Osteoblast (primary cell): ENCODE measurements at regions not wholly inside any gene's neighbourhood (a gene's known extent, or its start where the extent isn't known, plus 50 kb on each side); places are given as distances from the start of the nearest gene placed in this dataset.

Source experiments
- DNase-seq: peaks from one replicate; pipeline ENCODE4 v3.0.0; 2011; ENCODE audit warnings: low spot score, mixed read lengths; ENCODE audit not compliant: insufficient read length; ENCODE audit errors: missing footprints
- H2AFZ ChIP-seq: 2 replicates; pipeline ENCODE4 v1.6.0; 2011; ENCODE audit warnings: mild to moderate bottlenecking, low read length
- H3K27ac ChIP-seq: 2 replicates; pipeline ENCODE4 v1.5.1; 2011; ENCODE audit warnings: mild to moderate bottlenecking, low read depth, low read length, moderate library complexity
- H3K27me3 ChIP-seq: 2 replicates; pipeline ENCODE4 v1.6.0; 2012; ENCODE audit warnings: mild to moderate bottlenecking, control low read depth, inconsistent platforms, low read length, moderate library complexity; ENCODE audit not compliant: insufficient read depth
- H3K36me3 ChIP-seq: 2 replicates; pipeline ENCODE4 v1.5.1; 2011; ENCODE audit warnings: mild to moderate bottlenecking, low read length, control low read depth, moderate library complexity; ENCODE audit not compliant: insufficient read depth
- H3K4me1 ChIP-seq: 2 replicates; pipeline ENCODE4 v1.5.1; 2011; ENCODE audit warnings: mild to moderate bottlenecking, low read length, control low read depth, moderate library complexity; ENCODE audit not compliant: insufficient read depth
- H3K4me2 ChIP-seq: 2 replicates; pipeline ENCODE4 v1.6.0; 2011; ENCODE audit warnings: mild to moderate bottlenecking, low read length; ENCODE audit not compliant: insufficient read depth
- H3K4me3 ChIP-seq: fragments of 200-600 bp; sonication (generic); 3 replicates; pipeline ENCODE4 v1.5.1; 2012; ENCODE audit warnings: mild to moderate bottlenecking, low read length, inconsistent platforms; ENCODE audit not compliant: insufficient read depth
- H3K79me2 ChIP-seq: 2 replicates; pipeline ENCODE4 v1.6.0; 2012; ENCODE audit warnings: mild to moderate bottlenecking, low read length, control low read depth, inconsistent platforms; ENCODE audit not compliant: insufficient read depth
- H3K9me3 ChIP-seq: 2 replicates; pipeline ENCODE4 v1.5.1; 2011; ENCODE audit warnings: low read depth, low read length, control low read depth
- H4K20me1 ChIP-seq: 2 replicates; pipeline ENCODE4 v1.6.0; 2012; ENCODE audit warnings: mild to moderate bottlenecking, low read length, control low read depth; ENCODE audit not compliant: insufficient read depth
- TF ChIP-seq, protein P1 (sequence below): IDR thresholded peaks from 2 replicates; pipeline ENCODE4 v1.5.1; 2011; ENCODE audit warnings: mild to moderate bottlenecking, low read depth, low read length, moderate library complexity; ENCODE audit errors: extremely low read depth

DNA sequence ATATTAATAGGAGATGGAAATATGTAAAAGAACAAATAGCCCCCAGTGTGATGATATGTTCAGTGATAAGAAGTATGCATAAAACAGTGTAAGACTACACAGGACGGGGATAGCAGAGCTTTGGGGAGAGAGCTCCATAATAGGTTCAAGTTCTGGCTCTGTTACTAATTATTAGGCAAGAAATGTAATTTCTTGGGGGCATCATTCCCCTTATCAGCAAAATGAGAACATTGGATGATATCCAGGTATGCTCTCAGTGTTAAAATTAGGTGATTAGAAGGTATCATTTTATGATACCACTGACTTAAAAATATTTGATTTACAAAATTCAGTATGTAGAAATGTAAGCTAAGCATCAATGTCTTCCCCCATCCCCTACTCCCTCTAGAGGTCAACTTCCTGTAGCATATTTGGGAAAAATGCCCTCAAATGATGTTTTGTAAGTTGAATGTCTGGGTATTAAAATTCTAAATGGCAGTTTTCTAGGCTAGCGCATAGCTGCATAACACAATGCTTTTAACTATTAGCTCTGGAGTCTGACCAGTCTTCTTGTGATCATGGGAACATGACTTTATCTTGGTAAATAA, 585.7 kb upstream of the CAMK1G start:
- no peaks in the 10 kb centered on the region for H3K27me3 ChIP-seq
- TF ChIP-seq, protein P1, sequence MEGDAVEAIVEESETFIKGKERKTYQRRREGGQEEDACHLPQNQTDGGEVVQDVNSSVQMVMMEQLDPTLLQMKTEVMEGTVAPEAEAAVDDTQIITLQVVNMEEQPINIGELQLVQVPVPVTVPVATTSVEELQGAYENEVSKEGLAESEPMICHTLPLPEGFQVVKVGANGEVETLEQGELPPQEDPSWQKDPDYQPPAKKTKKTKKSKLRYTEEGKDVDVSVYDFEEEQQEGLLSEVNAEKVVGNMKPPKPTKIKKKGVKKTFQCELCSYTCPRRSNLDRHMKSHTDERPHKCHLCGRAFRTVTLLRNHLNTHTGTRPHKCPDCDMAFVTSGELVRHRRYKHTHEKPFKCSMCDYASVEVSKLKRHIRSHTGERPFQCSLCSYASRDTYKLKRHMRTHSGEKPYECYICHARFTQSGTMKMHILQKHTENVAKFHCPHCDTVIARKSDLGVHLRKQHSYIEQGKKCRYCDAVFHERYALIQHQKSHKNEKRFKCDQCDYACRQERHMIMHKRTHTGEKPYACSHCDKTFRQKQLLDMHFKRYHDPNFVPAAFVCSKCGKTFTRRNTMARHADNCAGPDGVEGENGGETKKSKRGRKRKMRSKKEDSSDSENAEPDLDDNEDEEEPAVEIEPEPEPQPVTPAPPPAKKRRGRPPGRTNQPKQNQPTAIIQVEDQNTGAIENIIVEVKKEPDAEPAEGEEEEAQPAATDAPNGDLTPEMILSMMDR: peak; percentile 34
- H3K27ac ChIP-seq: no peak overlapping the region
- DNase-seq: no peak
- H3K4me3 ChIP-seq: no peak overlapping the region
- H2AFZ ChIP-seq: no peak overlapping the region
- no peaks in the 10 kb centered on the region for H4K20me1 ChIP-seq
- H3K4me2 ChIP-seq: no peak overlapping the region
- H3K9me3 ChIP-seq: no peaks in the 10 kb centered on the region
- H3K79me2 ChIP-seq: no peaks in the 10 kb centered on the region
- no peaks in the 10 kb centered on the region for H3K36me3 ChIP-seq
- H3K4me1 ChIP-seq: no peaks in the 10 kb centered on the region

DNA sequence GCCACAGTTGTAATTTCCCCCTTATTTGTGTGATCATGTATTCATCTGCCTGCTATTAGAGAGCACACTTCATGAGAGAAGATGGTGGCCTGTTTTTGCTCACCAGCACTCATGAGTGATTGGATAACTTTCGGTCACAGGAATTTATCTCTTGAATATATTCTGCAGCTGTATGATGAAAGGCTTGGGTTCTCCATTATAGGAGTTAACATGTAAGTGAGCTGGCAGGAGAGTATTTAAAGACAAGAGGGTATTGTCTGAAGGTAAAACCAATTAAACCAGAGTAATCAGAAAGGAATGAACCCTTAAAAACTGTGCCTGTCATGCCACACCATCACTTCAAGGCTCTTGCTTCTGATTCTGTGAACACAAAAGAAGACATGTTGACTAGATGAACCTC, 574.9 kb upstream of the CAMK1G start:
- no peak overlapping the region for H3K4me2 ChIP-seq
- no peaks in the 10 kb centered on the region for H3K27me3 ChIP-seq
- DNase-seq: no peak
- no peak overlapping the region for H2AFZ ChIP-seq
- H3K4me1 ChIP-seq: no peaks in the 10 kb centered on the region
- no peaks in the 10 kb centered on the region for H3K79me2 ChIP-seq
- no peaks in the 10 kb centered on the region for H3K36me3 ChIP-seq
- H4K20me1 ChIP-seq: no peaks in the 10 kb centered on the region
- H3K9me3 ChIP-seq: no peaks in the 10 kb centered on the region
- H3K4me3 ChIP-seq: no peak overlapping the region
- TF ChIP-seq, protein P1: no peak
- no peak overlapping the region for H3K27ac ChIP-seq

DNA sequence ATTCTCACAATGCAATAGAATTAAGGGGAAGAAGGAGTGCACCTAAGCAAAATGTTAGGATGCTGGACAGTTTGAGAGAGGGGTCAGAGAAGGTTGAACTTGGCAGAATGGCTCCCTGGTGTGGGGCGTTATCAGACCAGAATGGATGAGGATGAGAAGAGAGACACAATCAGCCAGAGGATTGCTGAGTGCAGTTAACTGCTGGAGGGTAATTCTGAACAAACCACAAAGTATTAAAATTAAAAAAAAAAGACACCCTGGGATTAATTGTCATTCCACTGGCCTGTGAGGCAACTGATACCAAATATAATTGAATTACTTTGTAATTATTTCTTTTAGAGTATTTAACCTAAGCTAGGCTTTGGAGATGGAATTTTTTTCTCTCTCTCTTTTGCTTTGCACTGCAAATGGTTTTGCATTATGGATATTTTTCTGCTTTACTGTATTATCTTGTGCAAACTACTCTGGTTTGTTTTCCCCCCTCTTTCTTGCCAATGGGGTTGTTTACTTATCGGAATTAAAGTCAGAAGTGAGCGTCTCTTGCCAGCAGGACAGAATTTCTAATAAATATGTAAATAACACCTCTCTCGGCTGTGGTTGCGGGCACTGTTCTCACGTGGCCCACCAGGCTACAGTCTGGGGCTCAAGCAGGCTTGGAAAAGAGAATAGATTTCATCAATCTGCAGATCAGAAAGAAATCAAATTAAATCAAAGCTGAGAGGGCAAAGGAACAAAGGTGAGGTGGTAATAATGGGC, 572.9 kb upstream of the CAMK1G start:
- no peaks in the 10 kb centered on the region for H3K79me2 ChIP-seq
- H2AFZ ChIP-seq: no peak overlapping the region
- no peaks in the 10 kb centered on the region for H4K20me1 ChIP-seq
- no peaks in the 10 kb centered on the region for H3K9me3 ChIP-seq
- H3K4me2 ChIP-seq: no peak overlapping the region
- DNase-seq: no peak
- TF ChIP-seq, protein P1: no peak
- no peaks in the 10 kb centered on the region for H3K36me3 ChIP-seq
- H3K27me3 ChIP-seq: no peaks in the 10 kb centered on the region
- H3K27ac ChIP-seq: no peak overlapping the region
- H3K4me1 ChIP-seq: no peaks in the 10 kb centered on the region
- no peak overlapping the region for H3K4me3 ChIP-seq

DNA sequence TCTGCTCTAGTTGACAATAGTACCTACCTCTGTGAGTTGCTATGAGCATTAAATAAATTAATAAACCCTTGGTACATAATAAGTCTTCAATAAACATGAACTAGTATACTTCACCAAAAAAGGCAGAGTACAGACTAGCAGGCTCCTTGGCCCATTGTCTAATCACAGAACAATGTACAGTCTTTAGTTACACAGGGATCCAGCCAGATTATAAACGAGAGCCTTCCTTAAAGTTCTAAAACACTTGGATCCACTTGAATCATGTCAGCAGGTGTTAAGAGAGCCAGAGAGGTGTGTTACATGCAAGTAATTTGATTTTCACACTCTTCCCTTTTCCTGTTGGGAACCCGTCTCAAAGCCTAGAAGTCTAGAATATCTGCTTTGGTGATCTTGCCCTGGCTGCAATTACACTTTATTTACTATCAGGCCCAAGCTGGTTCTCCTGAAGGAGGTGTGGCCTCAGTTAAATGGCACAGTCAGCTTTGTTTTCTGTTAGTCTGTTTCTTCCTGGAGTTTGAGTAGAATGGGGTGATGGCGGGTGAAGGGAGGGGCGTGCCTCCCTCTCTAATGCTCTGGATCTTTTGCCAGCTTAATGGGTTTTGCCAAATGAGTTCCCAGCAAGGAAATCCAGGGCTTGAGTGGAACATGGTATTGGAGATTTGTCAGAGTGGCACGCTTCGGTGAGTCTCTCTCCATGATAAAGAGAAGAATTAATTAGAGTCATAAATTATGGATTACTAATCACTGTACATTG, 570.9 kb upstream of the CAMK1G start:
- Histone ChIP-seq H4K20me1 (no peaks in the 10 kb centered on the region), H3K9me3 (no peaks in the 10 kb centered on the region), H3K4me2 (no peak overlapping the region), H3K79me2 (no peaks in the 10 kb centered on the region), H3K36me3 (no peaks in the 10 kb centered on the region), H3K27me3 (no peaks in the 10 kb centered on the region), H3K4me1 (no peaks in the 10 kb centered on the region), H2AFZ (no peak overlapping the region), H3K4me3 (no peak overlapping the region), H3K27ac (no peak overlapping the region)
- DNase-seq: no peak
- TF ChIP-seq, protein P1: no peak
